GM19351 (cell line): ENCODE measurements at regions not wholly inside any gene's neighbourhood (a gene's known extent, or its start where the extent isn't known, plus 50 kb on each side); places are given as distances from the start of the nearest gene placed in this dataset.
"Not testable (repeated sequence)": the region's sequence is repeated elsewhere in the genome, so short reads cannot be mapped to it uniquely, and the experiment has no call there.

Experiments used
- ATAC-seq: cut with Tn5 transposase; IDR thresholded peaks from one replicate; pipeline ENCODE4 v1.9.1; 2021; ENCODE audit warnings: mild to moderate bottlenecking, moderate library complexity; ENCODE audit not compliant: unreplicated experiment

GRCh38 chr4:31851946-31852345 lies 1131.8 kb downstream of the PCDH7 start:
- no peak for ATAC-seq

- ATAC-seq = no peak
Observed at GRCh38 chr4:31877429-31877828, 1157.3 kb downstream of the PCDH7 start.

- not testable (repeated sequence) for ATAC-seq
Observed at GRCh38 chr4:31880837-31881236, 1160.7 kb downstream of the PCDH7 start.

DNA sequence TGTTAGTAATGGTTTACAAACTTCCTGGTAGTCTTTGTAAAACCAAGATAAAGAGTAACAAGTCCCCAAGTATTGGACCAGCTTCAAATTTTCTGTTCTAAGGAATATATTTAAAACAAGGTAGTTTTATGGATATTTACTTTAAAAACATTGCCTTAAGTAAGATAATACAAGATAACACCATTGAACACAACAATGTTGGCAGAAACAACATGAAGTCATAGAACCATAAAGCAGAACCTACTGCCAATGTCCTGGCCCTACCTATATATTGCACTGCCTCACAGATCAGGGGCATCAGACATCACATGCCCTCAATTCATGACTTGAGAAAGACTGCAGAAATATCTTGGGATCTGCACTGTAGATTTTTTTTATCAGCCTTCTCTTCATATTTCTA lies 1176.2 kb downstream of the PCDH7 start:
- no peak for ATAC-seq

GRCh38 chr4:31905363-31905762 lies 1185.2 kb downstream of the PCDH7 start:
- no peak for ATAC-seq

- ATAC-seq = no peak
Observed at GRCh38 chr4:31908261-31908660, 1188.1 kb downstream of the PCDH7 start.

- no peak for ATAC-seq
Observed at GRCh38 chr4:31917334-31917733, 1197.2 kb downstream of the PCDH7 start.

- ATAC-seq = no peak
Observed at GRCh38 chr4:31918891-31919290, 1198.7 kb downstream of the PCDH7 start.

GRCh38 chr4:31923634-31924033 lies 1203.5 kb downstream of the PCDH7 start:
- ATAC-seq = no peak

GRCh38 chr4:31929676-31930345 lies 1209.6 kb downstream of the PCDH7 start:
- ATAC-seq = no peak

- no peak for ATAC-seq
Observed at GRCh38 chr4:31946456-31946855, 1226.3 kb downstream of the PCDH7 start.

DNA sequence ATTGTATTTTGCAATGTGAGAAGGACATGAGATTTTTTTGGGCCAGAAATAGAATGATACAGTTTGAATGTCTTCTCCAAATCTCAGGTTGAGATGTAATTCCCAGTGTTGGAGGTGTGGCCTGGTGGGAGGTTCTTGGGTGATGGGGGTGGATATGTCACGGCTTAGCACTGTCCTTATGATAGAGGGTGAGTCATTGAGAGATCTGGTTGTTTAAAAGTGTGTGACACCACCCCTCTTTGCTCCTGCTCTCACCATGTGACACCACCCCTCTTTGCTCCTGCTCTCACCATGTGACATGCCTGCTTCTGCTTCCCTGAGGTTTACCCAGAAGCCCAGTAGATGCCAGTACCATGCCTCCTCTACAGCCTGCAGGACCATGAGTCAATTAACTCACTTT lies 1226.9 kb downstream of the PCDH7 start:
- no peak for ATAC-seq

GRCh38 chr4:31949045-31949444 lies 1228.9 kb downstream of the PCDH7 start:
- no peak for ATAC-seq

DNA sequence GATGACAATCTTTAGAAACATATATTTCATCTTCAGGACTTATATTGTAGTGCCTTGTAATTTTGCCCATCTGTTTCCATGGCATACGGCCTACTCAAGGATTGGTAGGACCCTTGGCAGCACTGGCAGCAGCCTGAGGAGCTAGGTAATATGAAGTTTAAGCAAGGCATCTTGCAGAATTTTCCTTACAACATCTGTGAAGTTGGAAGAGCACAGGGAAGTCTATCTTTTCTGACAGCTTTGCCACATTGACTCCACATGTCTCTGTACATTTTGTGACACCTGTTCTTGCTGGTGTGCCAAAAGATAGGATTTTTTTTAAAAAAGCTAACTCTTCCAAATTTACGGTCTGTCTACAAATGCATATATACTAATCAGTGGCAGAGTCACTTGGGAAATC lies 1235.2 kb downstream of the PCDH7 start:
- ATAC-seq = no peak

DNA sequence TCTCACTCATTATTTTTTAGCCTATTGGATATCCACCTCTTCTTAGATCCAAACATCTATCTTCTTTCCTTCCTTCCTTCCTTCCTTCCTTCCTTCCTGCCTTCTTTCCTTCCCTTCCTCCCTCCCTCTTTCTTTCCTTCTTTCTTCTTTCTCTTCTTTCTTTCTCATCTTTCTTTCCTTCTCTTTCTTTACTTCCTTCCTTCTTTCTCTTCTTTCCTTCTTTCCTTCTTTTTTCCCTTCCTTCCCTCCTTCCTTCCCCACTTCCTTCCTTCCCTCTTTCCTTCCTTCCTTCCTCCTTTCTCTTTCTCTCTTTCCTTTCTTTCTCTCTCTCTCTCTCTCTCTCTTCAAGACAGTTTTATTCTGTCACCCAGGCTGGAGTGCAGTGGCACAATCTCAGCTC lies 1239.8 kb downstream of the PCDH7 start:
- no peak for ATAC-seq

DNA sequence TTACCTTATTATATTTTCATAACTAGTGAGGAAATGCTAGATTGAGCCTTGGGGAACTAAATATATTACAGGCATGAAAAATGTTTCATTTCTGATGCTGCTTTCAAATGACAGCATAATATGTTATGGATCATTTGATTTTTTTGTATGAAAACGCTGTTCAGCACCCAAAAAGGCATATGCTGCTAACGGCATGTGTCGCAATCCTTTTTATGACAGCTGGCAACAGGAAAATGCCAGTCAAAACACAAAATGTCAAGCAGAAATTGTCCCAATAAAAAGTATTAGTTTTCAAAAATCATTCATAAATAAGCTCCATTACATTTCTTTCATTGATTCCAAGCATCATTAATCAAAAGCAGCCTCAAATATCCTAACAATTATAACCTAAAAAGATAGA lies 1244.5 kb downstream of the PCDH7 start:
- ATAC-seq = no peak

DNA sequence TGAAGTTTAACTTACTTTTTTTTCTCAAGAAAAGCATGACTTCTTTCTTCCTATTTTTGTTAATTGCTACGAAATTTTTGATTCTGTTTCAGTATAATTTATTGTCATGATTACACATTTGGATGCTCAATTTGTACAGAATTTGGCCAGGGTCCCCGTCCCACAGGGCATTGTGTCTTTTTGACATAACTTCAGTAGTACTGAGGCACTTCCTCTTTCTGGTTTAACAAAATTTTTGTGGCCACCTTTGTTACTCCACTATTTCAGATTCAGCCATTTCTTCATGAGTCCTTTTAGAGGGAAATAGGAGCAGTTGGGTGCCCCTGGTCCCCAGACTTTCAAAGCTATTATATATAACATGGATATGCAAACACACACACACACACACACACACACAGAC lies 1248.7 kb downstream of the PCDH7 start:
- ATAC-seq = no peak

DNA sequence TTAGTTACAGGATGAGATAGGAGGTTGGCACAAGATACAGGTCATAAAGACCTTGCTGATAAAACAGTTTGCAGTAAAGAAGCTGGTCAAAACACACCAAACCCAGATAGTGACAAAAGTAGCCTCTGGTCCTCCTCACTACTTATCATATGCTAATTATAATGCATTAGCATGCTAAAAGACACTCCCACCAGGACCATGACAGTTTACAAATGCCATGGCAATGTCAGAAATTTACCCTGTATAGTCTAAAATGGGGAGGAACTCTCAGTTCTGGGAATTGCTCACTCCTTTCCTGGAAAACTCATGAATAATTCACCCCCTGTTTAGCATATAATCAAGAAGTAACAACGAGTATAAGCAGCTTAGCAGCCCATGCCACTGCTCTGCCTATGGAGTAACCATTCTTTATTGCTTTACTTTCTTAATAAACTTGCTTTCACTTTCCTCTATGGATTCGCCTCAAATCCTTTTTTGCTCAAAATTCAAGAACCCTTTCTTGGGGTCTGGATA lies 1254.4 kb downstream of the PCDH7 start:
- ATAC-seq = no peak

DNA sequence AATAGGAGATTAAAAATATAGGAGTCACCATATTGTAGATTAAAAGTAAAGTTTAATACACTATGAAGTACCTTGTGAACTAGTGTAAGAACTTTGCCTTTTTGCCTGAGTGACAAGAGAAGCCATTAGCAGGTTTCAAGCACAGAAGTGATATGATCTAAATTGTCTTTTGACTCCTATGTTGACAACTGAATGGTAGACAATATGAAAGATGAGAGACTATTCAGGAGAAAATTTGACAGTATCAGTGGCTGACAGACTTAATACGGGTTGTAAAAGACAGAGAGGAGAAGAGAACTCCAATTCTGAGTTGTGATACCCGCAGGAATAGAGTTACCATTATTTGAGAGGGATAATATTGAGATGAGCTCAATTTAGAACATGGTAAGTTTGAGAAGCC lies 1259.8 kb downstream of the PCDH7 start:
- no peak for ATAC-seq

GRCh38 chr4:31983246-31983645 lies 1263.1 kb downstream of the PCDH7 start:
- ATAC-seq = no peak

DNA sequence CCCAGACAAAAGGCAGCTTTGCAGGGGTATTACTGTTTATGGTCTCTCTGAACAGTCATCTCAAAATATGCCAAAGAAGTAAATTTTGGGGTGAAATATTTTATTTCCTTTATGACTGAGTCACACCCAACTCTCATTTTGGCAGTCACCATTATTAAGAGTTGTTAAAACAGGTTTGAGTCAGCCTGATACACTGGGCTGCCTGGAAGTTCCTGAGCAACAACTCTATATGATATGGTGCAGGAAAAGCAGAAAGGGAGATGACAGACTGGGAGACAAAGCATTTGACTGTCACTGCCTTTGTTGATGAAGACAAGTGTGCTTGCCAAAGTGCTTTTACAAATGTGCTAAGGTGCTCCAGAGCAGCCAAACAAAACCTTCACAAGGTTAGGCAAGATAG lies 1263.5 kb downstream of the PCDH7 start:
- ATAC-seq = no peak

DNA sequence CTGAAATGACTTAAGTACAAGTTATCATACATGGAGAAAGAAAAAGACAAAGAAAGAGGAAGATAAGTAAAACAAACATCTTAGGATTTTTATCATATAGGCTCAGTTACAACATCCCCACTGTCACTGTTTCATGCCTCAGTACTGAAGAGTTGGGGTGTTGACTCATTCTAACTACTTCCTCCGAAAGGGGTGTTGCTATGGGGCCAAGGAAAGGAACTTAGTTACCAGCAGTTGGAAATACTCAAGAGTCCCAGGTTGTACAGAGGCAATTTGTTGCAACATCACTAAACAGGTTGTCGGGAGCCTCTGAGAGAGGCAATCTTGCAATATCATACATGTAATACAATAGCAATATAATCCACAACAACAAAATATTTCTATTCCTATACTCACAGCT lies 1264.7 kb downstream of the PCDH7 start:
- no peak for ATAC-seq
